Breast epithelium (tissue), 3 donors: ENCODE measurements at regions not wholly inside any gene's neighbourhood (a gene's known extent, or its start where the extent isn't known, plus 50 kb on each side); places are given as distances from the start of the nearest gene placed in this dataset.

Source experiments
- POLR2A ChIP-seq: fragments of 450-650 bp; IDR thresholded peaks from one replicate; pipeline ENCODE4 v1.6.1; 2016; ENCODE audit warnings: antibody characterized with exemption, mild to moderate bottlenecking, moderate library complexity
- POLR2AphosphoS5 ChIP-seq, 3 donors: sonication (generic); formaldehyde crosslinking; IDR thresholded peaks; one replicate each; pipeline ENCODE4 v1.6.1; 2017; ENCODE audit warnings: antibody characterized with exemption in 3 of 3
- TF ChIP-seq, protein P1 (sequence below), 3 donors: fragments of 450-650 bp; IDR thresholded peaks; one replicate each; pipeline ENCODE4 v1.5.1; 2016 to 2017; ENCODE audit warnings: antibody characterized with exemption in 3 of 3, mild to moderate bottlenecking in 3 of 3, moderate library complexity in 3 of 3

- no peak for TF ChIP-seq POLR2AphosphoS5 (IDR thresholded peaks at IDR 0.05)
- TF ChIP-seq, protein P1, sequence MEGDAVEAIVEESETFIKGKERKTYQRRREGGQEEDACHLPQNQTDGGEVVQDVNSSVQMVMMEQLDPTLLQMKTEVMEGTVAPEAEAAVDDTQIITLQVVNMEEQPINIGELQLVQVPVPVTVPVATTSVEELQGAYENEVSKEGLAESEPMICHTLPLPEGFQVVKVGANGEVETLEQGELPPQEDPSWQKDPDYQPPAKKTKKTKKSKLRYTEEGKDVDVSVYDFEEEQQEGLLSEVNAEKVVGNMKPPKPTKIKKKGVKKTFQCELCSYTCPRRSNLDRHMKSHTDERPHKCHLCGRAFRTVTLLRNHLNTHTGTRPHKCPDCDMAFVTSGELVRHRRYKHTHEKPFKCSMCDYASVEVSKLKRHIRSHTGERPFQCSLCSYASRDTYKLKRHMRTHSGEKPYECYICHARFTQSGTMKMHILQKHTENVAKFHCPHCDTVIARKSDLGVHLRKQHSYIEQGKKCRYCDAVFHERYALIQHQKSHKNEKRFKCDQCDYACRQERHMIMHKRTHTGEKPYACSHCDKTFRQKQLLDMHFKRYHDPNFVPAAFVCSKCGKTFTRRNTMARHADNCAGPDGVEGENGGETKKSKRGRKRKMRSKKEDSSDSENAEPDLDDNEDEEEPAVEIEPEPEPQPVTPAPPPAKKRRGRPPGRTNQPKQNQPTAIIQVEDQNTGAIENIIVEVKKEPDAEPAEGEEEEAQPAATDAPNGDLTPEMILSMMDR (IDR thresholded peaks at IDR 0.05) = no peak
- no peak for TF ChIP-seq POLR2A
Observed at GRCh38 chr1:221834698-221835513, 93.0 kb upstream of the DUSP10 start.
